C4-2B (cell line): ENCODE measurements at regions not wholly inside any gene's neighbourhood (a gene's known extent, or its start where the extent isn't known, plus 50 kb on each side); places are given as distances from the start of the nearest gene placed in this dataset.

Experiments
- CTCF ChIP-seq: fragments of 450-650 bp; conservative IDR thresholded peaks from 2 replicates; pipeline ENCODE4 v1.5.1; 2017; ENCODE audit warnings: mild to moderate bottlenecking
- ZFX ChIP-seq: fragments of 450-650 bp; IDR thresholded peaks from 2 replicates; pipeline ENCODE4 v1.6.1; 2017

- TF ChIP-seq CTCF (no peak), ZFX (no peak)
These were observed 337.6 kb downstream of the FGF10 start for GRCh38 chr5:44051591-44051990.
